SK-N-SH (cell line): ENCODE measurements at regions not wholly inside any gene's neighbourhood (a gene's known extent, or its start where the extent isn't known, plus 50 kb on each side); places are given as distances from the start of the nearest gene placed in this dataset.

Experiments used
- CTCF ChIA-PET: fragments of 300-600, 350-600 bp; formaldehyde crosslinking; extraction: SDS; loops from one replicate; lab custom pipeline; 2021; lab: Yijun Ruan, JAX
- POLR2A ChIA-PET: fragments of 350-600 bp; sonication (Branson Sonifier 250); formaldehyde crosslinking; extraction: SDS; loops from one replicate; lab custom pipeline; 2020; ENCODE audit warnings: antibody characterized with exemption, inconsistent platforms; lab: Yijun Ruan, JAX
- DNase-seq: peaks from one replicate; pipeline ENCODE4 v3.0.0; 2012
- H2AFZ ChIP-seq: fragments of 200-600 bp; sonication (generic); 2 replicates; pipeline ENCODE4 v1.8.1; 2016; ENCODE audit warnings: antibody characterized with exemption, mild to moderate bottlenecking, low read depth
- H3F3A ChIP-seq: fragments of 200-600 bp; sonication (generic); replicated peaks from 2 replicates; pipeline ENCODE3; 2016; ENCODE audit warnings: antibody characterized with exemption, mild to moderate bottlenecking; ENCODE audit not compliant: insufficient read depth
- H3K27ac ChIP-seq, 2 experiments: fragments of 200-500 bp in 1 of 2; fragments of 200-600 bp in 1 of 2; sonication (Bioruptor generic) in 1 of 2; sonication (generic), shearing (Covaris generic) in 1 of 2; 2 replicates each; pipeline versions ENCODE4 v1.5.1 to v1.6.1; 2014 to 2016; ENCODE audit warnings: low read depth in 2 of 2, inconsistent platforms in 1 of 2, low read length in 1 of 2, mild to moderate bottlenecking in 1 of 2, mixed read lengths in 1 of 2
- H3K27me3 ChIP-seq: fragments of 200-600 bp; sonication (generic), shearing (Covaris generic); 2 replicates; pipeline ENCODE4 v1.6.1; 2016; ENCODE audit warnings: mixed run types; ENCODE audit not compliant: insufficient read depth
- H3K36me3 ChIP-seq, 2 experiments: fragments of 200-500 bp in 1 of 2; fragments of 200-600 bp in 1 of 2; sonication (Bioruptor generic) in 1 of 2; sonication (generic) in 1 of 2; replicated peaks in 1 of 2; 2 replicates each; pipeline versions ENCODE3 to v1.5.1; 2014 to 2016; ENCODE audit warnings: low read length in 1 of 2, mild to moderate bottlenecking in 1 of 2; ENCODE audit not compliant: insufficient read depth in 2 of 2, control insufficient read depth in 1 of 2
- H3K4me1 ChIP-seq, 2 experiments: fragments of 200-500 bp in 1 of 2; fragments of 200-600 bp in 1 of 2; sonication (Bioruptor generic) in 1 of 2; sonication (generic), shearing (Covaris generic) in 1 of 2; 2 replicates each; pipeline versions ENCODE4 v1.5.1 to v1.6.1; 2014 to 2016; ENCODE audit warnings: low read depth in 1 of 2, low read length in 1 of 2, mixed run types in 1 of 2; ENCODE audit not compliant: insufficient read depth in 2 of 2, control insufficient read depth in 1 of 2
- H3K4me2 ChIP-seq: fragments of 200-600 bp; sonication (generic), shearing (Covaris generic); 2 replicates; pipeline ENCODE4 v1.6.1; 2017; ENCODE audit warnings: mixed run types
- H3K4me3 ChIP-seq, 2 experiments: fragments of 200-500 bp in 1 of 2; fragments of 200-600 bp in 1 of 2; sonication (Bioruptor generic) in 1 of 2; sonication (generic), shearing (Covaris generic) in 1 of 2; 2 replicates each; pipeline versions ENCODE4 v1.5.1 to v1.8.1; 2014 to 2016; ENCODE audit warnings: low read depth in 2 of 2, inconsistent platforms in 1 of 2, low read length in 1 of 2, mild to moderate bottlenecking in 1 of 2, mixed read lengths in 1 of 2, moderate library complexity in 1 of 2
- H3K79me2 ChIP-seq: fragments of 200-600 bp; sonication (generic); 2 replicates; pipeline ENCODE4 v1.8.1; 2017; ENCODE audit warnings: mild to moderate bottlenecking; ENCODE audit not compliant: insufficient read depth
- H3K9ac ChIP-seq: fragments of 200-600 bp; sonication (generic); 2 replicates; pipeline ENCODE4 v1.6.1; 2017; ENCODE audit warnings: mixed run types
- H3K9me2 ChIP-seq: fragments of 200-600 bp; sonication (generic); 2 replicates; pipeline ENCODE4 v1.6.1; 2017; ENCODE audit warnings: mixed run types
- H3K9me3 ChIP-seq: fragments of 200-600 bp; sonication (generic); 2 replicates; pipeline ENCODE4 v1.6.1; 2017; ENCODE audit warnings: mixed run types, mild to moderate bottlenecking, moderate library complexity
- H4K20me1 ChIP-seq: fragments of 200-600 bp; sonication (generic); 2 replicates; pipeline ENCODE4 v1.6.1; 2017; ENCODE audit warnings: mild to moderate bottlenecking, mixed run types; ENCODE audit not compliant: insufficient read depth
- CHD2 ChIP-seq: fragments of 150-350 bp; IDR thresholded peaks from 2 replicates; pipeline ENCODE4 v1.6.1; 2018; ENCODE audit warnings: low read length; ENCODE audit not compliant: partially characterized antibody
- ELF1 ChIP-seq: IDR thresholded peaks from 2 replicates; pipeline ENCODE4 v1.4.0; 2012
- EZH2phosphoT487 ChIP-seq: fragments of 200-600 bp; sonication (generic); IDR thresholded peaks from 2 replicates; pipeline ENCODE4 v1.6.1; 2017; ENCODE audit warnings: low read depth, mixed run types, mild to moderate bottlenecking, antibody characterized with exemption, moderate library complexity, borderline replicate concordance
- FOSL2 ChIP-seq: IDR thresholded peaks from 2 replicates; pipeline ENCODE4 v1.4.0; 2012; ENCODE audit warnings: low read depth, mild to moderate bottlenecking, moderate library complexity, borderline replicate concordance
- FOXJ3 ChIP-seq: sonication (generic); formaldehyde crosslinking; IDR thresholded peaks from 2 replicates; pipeline ENCODE4 v1.5.1; 2020; ENCODE audit warnings: mild to moderate bottlenecking, missing genetic modification reagents
- GABPA ChIP-seq: IDR thresholded peaks from 2 replicates; pipeline ENCODE4 v1.4.0; 2012; ENCODE audit warnings: low read depth, mild to moderate bottlenecking
- GATA2 ChIP-seq: sonication (generic); formaldehyde crosslinking; IDR thresholded peaks from 2 replicates; pipeline ENCODE4 v1.5.0; 2020; ENCODE audit warnings: mild to moderate bottlenecking, missing genetic modification reagents
- IRF3 ChIP-seq: fragments of 150-350 bp; IDR thresholded peaks from 2 replicates; pipeline ENCODE4 v1.6.1; 2016; ENCODE audit warnings: mild to moderate bottlenecking, low read depth, low read length
- JUND ChIP-seq: IDR thresholded peaks from 2 replicates; pipeline ENCODE4 v1.4.0; 2012
- MXI1 ChIP-seq: IDR thresholded peaks from 2 replicates; pipeline ENCODE4 v1.6.1; 2012; ENCODE audit warnings: mild to moderate bottlenecking, low read depth, low read length, improper control_type of control experiment
- NFIC ChIP-seq: IDR thresholded peaks from 2 replicates; pipeline ENCODE4 v1.4.0; 2012; ENCODE audit warnings: borderline replicate concordance
- NRF1 ChIP-seq: IDR thresholded peaks from 2 replicates; pipeline ENCODE4 v1.6.1; 2012; ENCODE audit warnings: low read depth, mild to moderate bottlenecking, low read length
- PBX3 ChIP-seq: IDR thresholded peaks from 2 replicates; pipeline ENCODE4; 2012
- RAD21 ChIP-seq: IDR thresholded peaks from 2 replicates; pipeline ENCODE4 v1.6.1; 2012; ENCODE audit warnings: mild to moderate bottlenecking, low read length
- RXRA ChIP-seq: IDR thresholded peaks from 2 replicates; pipeline ENCODE4 v1.4.0; 2012; ENCODE audit warnings: low read depth, mild to moderate bottlenecking, borderline replicate concordance
- SIN3A ChIP-seq: IDR thresholded peaks from 2 replicates; pipeline ENCODE4 v1.6.1; 2012; ENCODE audit warnings: low read depth, mild to moderate bottlenecking, low read length, moderate library complexity, borderline replicate concordance
- SMC3 ChIP-seq: IDR thresholded peaks from 2 replicates; pipeline ENCODE4 v1.6.1; 2012; ENCODE audit warnings: low read depth, low read length, improper control_type of control experiment
- TAF1 ChIP-seq: IDR thresholded peaks from 2 replicates; pipeline ENCODE4 v1.6.1; 2012; ENCODE audit warnings: low read depth, mild to moderate bottlenecking, low read length, moderate library complexity, borderline replicate concordance
- WGBS: methylation state at CpG from one replicate; pipeline ENCODE4 v1.1.6; 2017; ENCODE audit warnings: low lambda C conversion rate; 5-methylcytosine and 5-hydroxymethylcytosine counted together
- TF ChIP-seq, protein P1 (sequence below): fragments of 200-600 bp; sonication (generic); IDR thresholded peaks from 2 replicates; pipeline ENCODE4 v1.6.1; 2017; ENCODE audit warnings: antibody characterized with exemption, mild to moderate bottlenecking, moderate library complexity
- TF ChIP-seq, protein P2 (sequence below): IDR thresholded peaks from 2 replicates; pipeline ENCODE4 v1.4.0; 2012; ENCODE audit warnings: low read depth

GRCh38 chr14:83140756-83141155, 1607.1 kb upstream of the SEL1L start:
- 38% methylated on average over 4 of the region's 4 CpGs for WGBS
- Histone ChIP-seq H3K9ac (no peak overlapping the region), H3K79me2 (no peaks in the 10 kb centered on the region), H3K4me3 (no peak overlapping the region), H3K27me3 (no peaks in the 10 kb centered on the region), H3F3A (no peaks in the 10 kb centered on the region), H3K27ac (no peak overlapping the region), H3K9me3 (no peaks in the 10 kb centered on the region), H2AFZ (no peak overlapping the region)
- DNase-seq = no peak
- CTCF ChIA-PET = no interaction called here
- TF ChIP-seq FOSL2 (no peak), NFIC (no peak), GATA2 (CRISPR knock-in tag) (no peak), NRF1 (no peak), EZH2phosphoT487 (no peak), FOXJ3 (no peak), PBX3 (no peak), RXRA (no peak), TAF1 (no peak), CHD2 (no peak), IRF3 (no peak), MXI1 (no peak), SMC3 (no peak), ELF1 (no peak), GABPA (no peak), SIN3A (no peak), RAD21 (no peak), JUND (no peak)
- TF ChIP-seq, protein P1, sequence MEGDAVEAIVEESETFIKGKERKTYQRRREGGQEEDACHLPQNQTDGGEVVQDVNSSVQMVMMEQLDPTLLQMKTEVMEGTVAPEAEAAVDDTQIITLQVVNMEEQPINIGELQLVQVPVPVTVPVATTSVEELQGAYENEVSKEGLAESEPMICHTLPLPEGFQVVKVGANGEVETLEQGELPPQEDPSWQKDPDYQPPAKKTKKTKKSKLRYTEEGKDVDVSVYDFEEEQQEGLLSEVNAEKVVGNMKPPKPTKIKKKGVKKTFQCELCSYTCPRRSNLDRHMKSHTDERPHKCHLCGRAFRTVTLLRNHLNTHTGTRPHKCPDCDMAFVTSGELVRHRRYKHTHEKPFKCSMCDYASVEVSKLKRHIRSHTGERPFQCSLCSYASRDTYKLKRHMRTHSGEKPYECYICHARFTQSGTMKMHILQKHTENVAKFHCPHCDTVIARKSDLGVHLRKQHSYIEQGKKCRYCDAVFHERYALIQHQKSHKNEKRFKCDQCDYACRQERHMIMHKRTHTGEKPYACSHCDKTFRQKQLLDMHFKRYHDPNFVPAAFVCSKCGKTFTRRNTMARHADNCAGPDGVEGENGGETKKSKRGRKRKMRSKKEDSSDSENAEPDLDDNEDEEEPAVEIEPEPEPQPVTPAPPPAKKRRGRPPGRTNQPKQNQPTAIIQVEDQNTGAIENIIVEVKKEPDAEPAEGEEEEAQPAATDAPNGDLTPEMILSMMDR = no peak
- TF ChIP-seq, protein P2, sequence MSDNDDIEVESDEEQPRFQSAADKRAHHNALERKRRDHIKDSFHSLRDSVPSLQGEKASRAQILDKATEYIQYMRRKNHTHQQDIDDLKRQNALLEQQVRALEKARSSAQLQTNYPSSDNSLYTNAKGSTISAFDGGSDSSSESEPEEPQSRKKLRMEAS = no peak
- TF ChIP-seq, all 33 proteins: peak for 0
- H3K4me1 ChIP-seq = no peaks in the 10 kb centered on the region
- POLR2A ChIA-PET = no interaction called here
- no peaks in the 10 kb centered on the region for H4K20me1 ChIP-seq
- no peaks in the 10 kb centered on the region for H3K36me3 ChIP-seq
- H3K4me2 ChIP-seq = no peak overlapping the region
- no peaks in the 10 kb centered on the region for H3K9me2 ChIP-seq
